ENCODE measurements at regions not wholly inside any gene's neighbourhood (a gene's known extent, or its start where the extent isn't known, plus 50 kb on each side); places are given as distances from the start of the nearest gene placed in this dataset.

DNA sequence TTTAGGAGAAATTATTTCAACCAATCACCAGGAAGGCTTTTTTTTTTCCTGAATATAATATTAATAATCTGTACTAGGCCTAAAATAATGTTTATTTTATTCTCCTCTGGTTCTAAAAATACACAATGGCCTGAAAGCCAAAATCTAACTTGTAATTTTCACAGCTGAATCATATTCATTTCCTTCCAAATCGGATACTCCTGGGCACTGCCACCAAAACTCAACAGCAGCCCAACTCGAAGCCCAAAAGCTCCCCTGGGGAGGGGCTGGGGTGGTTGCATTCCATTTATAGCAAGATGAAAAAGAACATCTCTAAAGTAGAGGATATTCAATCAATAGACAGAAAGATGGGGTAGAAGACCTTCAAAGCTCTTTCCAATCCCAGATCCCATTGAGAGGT lies 100.5 kb upstream of the SETBP1 start:
- TF ChIP-seq, protein P1, sequence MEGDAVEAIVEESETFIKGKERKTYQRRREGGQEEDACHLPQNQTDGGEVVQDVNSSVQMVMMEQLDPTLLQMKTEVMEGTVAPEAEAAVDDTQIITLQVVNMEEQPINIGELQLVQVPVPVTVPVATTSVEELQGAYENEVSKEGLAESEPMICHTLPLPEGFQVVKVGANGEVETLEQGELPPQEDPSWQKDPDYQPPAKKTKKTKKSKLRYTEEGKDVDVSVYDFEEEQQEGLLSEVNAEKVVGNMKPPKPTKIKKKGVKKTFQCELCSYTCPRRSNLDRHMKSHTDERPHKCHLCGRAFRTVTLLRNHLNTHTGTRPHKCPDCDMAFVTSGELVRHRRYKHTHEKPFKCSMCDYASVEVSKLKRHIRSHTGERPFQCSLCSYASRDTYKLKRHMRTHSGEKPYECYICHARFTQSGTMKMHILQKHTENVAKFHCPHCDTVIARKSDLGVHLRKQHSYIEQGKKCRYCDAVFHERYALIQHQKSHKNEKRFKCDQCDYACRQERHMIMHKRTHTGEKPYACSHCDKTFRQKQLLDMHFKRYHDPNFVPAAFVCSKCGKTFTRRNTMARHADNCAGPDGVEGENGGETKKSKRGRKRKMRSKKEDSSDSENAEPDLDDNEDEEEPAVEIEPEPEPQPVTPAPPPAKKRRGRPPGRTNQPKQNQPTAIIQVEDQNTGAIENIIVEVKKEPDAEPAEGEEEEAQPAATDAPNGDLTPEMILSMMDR (IDR thresholded peaks at IDR 0.05), result no peak
- no peak for TF ChIP-seq POLR2AphosphoS5 (IDR thresholded peaks at IDR 0.05)
- no peak for TF ChIP-seq POLR2A (IDR thresholded peaks at IDR 0.05)

Measured in transverse colon (tissue), 4 donors.